HFFc6 (cell line): ENCODE measurements at regions not wholly inside any gene's neighbourhood (a gene's known extent, or its start where the extent isn't known, plus 50 kb on each side); places are given as distances from the start of the nearest gene placed in this dataset.

Source experiments
- DNase-seq: peaks from one replicate; pipeline ENCODE4 v3.0.0-alpha.2; 2018
- H3K27ac Mint-ChIP-seq: 2 replicates; pipeline ENCODE4 v1.8.0; 2020; ENCODE audit warnings: mild to moderate bottlenecking, mixed read lengths
- H3K27me3 Mint-ChIP-seq: 2 replicates; pipeline ENCODE4 v1.8.0; 2021; ENCODE audit warnings: mild to moderate bottlenecking, moderate library complexity, mixed read lengths; ENCODE audit not compliant: insufficient read depth
- H3K36me3 Mint-ChIP-seq: 2 replicates; pipeline ENCODE4 v1.8.0; 2021; ENCODE audit warnings: low read depth, mixed read lengths
- H3K4me1 Mint-ChIP-seq: 2 replicates; pipeline ENCODE4 v1.8.0; 2020; ENCODE audit warnings: low read depth, mixed read lengths
- H3K4me3 Mint-ChIP-seq: 2 replicates; pipeline ENCODE4 v1.8.0; 2020; ENCODE audit warnings: mild to moderate bottlenecking, moderate library complexity, mixed read lengths
- H3K9me3 Mint-ChIP-seq: 2 replicates; pipeline ENCODE4 v1.8.0; 2020; ENCODE audit warnings: mild to moderate bottlenecking, mixed read lengths
- TF ChIP-seq, protein P1 (sequence below): fragments of 200-600 bp; sonication (generic); IDR thresholded peaks from 2 replicates; pipeline ENCODE4 v1.5.0; 2021; ENCODE audit warnings: antibody characterized with exemption, mild to moderate bottlenecking

DNA sequence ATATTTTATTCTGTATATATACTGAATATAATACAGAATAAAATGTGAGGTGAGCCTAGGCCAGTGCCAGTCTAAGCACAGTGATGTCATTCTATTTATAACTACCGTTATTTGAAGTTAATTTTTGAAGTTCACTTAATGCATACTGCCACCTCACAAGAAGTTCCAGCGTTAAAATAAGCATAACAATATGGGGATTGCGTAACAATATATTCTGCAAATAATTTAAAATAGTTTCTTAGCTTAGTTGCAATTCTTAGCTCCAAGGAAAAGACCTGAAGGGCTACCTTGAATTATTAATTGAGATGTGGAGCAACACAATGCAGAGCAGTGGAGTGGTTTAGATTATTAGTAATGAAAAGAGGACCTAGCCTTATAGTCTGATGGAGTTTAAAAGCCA is 390.5 kb upstream of the ROBO1 start:
- H3K4me1 Mint-ChIP-seq = no peaks in the 10 kb centered on the region
- H3K27me3 Mint-ChIP-seq = no peaks in the 10 kb centered on the region
- TF ChIP-seq, protein P1, sequence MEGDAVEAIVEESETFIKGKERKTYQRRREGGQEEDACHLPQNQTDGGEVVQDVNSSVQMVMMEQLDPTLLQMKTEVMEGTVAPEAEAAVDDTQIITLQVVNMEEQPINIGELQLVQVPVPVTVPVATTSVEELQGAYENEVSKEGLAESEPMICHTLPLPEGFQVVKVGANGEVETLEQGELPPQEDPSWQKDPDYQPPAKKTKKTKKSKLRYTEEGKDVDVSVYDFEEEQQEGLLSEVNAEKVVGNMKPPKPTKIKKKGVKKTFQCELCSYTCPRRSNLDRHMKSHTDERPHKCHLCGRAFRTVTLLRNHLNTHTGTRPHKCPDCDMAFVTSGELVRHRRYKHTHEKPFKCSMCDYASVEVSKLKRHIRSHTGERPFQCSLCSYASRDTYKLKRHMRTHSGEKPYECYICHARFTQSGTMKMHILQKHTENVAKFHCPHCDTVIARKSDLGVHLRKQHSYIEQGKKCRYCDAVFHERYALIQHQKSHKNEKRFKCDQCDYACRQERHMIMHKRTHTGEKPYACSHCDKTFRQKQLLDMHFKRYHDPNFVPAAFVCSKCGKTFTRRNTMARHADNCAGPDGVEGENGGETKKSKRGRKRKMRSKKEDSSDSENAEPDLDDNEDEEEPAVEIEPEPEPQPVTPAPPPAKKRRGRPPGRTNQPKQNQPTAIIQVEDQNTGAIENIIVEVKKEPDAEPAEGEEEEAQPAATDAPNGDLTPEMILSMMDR = no peak
- peaks cover 29% of the 10 kb centered on the region for H3K9me3 Mint-ChIP-seq
- no peak overlapping the region for H3K4me3 Mint-ChIP-seq
- DNase-seq = no peak
- H3K27ac Mint-ChIP-seq = no peak overlapping the region
- no peaks in the 10 kb centered on the region; the same call in 1 of the 2 replicates for H3K36me3 Mint-ChIP-seq

DNA sequence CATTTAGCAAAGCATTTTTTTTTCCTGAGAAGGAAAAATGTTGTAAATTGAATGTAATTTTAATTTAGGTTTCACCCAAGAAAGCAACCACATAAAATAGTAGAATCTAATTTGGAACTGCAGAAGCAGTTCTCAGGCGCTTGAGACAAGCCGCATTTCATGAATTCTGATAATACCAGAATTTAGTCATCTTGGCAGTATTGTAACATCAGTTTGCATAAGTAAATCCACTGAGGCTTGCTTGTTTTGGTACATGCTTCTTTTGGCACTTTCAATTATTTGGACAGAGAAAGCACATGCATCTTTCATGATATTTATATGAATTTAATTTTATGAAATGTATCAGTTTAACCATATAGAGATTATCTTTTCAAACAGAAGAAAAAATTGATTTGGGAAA is 389.7 kb upstream of the ROBO1 start:
- H3K27ac Mint-ChIP-seq = no peak overlapping the region
- DNase-seq = no peak
- H3K27me3 Mint-ChIP-seq = peaks cover under 1% of the 10 kb centered on the region; the same call in 1 of the 2 replicates
- no peak overlapping the region for H3K4me3 Mint-ChIP-seq
- no peaks in the 10 kb centered on the region for H3K4me1 Mint-ChIP-seq
- H3K9me3 Mint-ChIP-seq = peaks cover 37% of the 10 kb centered on the region
- H3K36me3 Mint-ChIP-seq = no peaks in the 10 kb centered on the region
- TF ChIP-seq, protein P1 = no peak

DNA sequence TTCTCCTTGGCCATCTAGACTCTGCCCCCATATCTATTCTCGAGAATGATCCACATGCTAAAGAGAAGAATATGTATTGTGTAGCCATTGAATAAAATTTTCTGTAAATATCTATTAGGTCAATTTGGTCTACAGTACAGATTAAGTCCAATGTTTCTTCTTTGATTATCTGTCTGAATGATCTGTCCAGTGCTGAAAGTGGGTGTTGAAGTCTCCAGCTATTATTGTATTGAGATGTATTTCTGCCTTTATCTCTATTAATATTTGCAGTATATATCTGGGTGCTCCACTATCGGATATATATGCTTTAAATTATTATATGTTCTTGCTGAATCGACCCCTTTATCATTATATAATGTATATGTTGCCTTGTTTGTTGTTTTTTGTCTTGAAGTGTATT is 384.9 kb upstream of the ROBO1 start:
- peaks cover 2% of the 10 kb centered on the region; the same call in 1 of the 2 replicates for H3K27me3 Mint-ChIP-seq
- H3K27ac Mint-ChIP-seq = no peak overlapping the region
- no peaks in the 10 kb centered on the region for H3K36me3 Mint-ChIP-seq
- TF ChIP-seq, protein P1 = no peak
- no peaks in the 10 kb centered on the region for H3K4me1 Mint-ChIP-seq
- no peak for DNase-seq
- peaks cover 53% of the 10 kb centered on the region for H3K9me3 Mint-ChIP-seq
- no peak overlapping the region for H3K4me3 Mint-ChIP-seq

DNA sequence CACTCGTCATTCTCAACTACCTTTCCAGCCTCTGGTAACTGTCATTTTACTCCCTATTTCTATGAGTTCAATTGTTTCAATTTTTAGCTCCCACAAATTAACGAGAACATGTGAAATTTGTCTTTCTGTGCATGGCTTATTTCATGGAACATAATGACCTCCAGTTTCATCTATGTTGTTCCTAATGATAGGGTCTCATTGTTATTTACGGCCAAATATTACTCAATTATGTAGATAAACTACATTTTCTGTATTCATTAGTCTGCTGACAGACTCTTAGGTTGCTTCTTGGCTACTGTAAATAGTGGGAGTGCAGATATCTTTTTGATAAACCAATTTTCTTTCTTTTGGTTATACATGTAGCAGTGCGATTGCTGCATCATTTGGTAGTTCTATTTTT is 374.9 kb upstream of the ROBO1 start:
- H3K36me3 Mint-ChIP-seq = peaks cover 3% of the 10 kb centered on the region; the same call in 1 of the 2 replicates
- no peaks in the 10 kb centered on the region; the same call in 1 of the 2 replicates for H3K27me3 Mint-ChIP-seq
- H3K9me3 Mint-ChIP-seq = peaks cover 36% of the 10 kb centered on the region
- H3K4me1 Mint-ChIP-seq = no peaks in the 10 kb centered on the region
- TF ChIP-seq, protein P1 = no peak
- no peak for DNase-seq
- H3K4me3 Mint-ChIP-seq = no peak overlapping the region
- H3K27ac Mint-ChIP-seq = no peak overlapping the region

DNA sequence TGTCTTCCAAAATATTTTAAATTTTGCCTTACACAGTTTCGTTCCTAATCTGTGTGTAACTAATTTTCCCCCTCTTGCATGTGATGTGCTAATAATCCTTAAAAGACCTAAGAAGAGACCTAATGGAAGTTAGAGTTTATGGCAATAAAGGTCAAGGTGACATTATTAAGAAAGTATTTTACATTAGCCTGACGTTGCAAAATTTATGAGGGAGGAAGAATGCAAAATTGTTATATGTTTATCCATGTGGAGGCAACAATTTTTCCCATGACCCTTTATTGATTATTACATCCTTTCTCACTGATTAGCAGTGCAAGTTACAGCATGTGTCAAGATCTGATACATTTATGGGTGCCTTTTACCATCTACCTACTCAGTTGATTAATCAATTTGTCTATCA is 373.8 kb upstream of the ROBO1 start:
- no peak for DNase-seq
- Mint-ChIP-seq H3K27me3 (no peaks in the 10 kb centered on the region; the same call in 1 of the 2 replicates), H3K9me3 (peaks cover 35% of the 10 kb centered on the region), H3K36me3 (peaks cover 3% of the 10 kb centered on the region; the same call in 1 of the 2 replicates), H3K4me3 (no peak overlapping the region), H3K4me1 (no peaks in the 10 kb centered on the region), H3K27ac (no peak overlapping the region)
- TF ChIP-seq, protein P1 = no peak

DNA sequence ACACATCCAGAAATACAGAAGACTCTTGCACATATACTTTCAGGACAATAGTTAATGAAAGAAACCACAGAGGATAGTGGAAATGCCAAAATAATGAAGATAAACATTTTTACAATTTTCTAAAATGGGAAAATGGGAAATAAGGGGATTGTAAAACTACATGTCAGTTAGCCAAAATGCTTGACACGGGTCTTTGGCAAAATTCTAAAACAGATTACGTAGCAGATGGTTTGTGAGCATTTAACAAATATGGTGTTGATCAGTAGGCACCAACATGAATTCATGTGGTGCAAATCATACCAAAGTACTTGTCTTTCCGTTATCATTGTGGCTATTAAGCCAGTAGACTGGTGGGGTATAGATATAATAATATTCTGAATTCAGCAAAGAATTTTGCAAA is 348.5 kb upstream of the ROBO1 start:
- no peaks in the 10 kb centered on the region; the same call in 1 of the 2 replicates for H3K36me3 Mint-ChIP-seq
- no peaks in the 10 kb centered on the region for H3K27me3 Mint-ChIP-seq
- H3K4me3 Mint-ChIP-seq = no peak overlapping the region
- no peak overlapping the region for H3K27ac Mint-ChIP-seq
- DNase-seq = no peak
- peaks cover 27% of the 10 kb centered on the region for H3K9me3 Mint-ChIP-seq
- TF ChIP-seq, protein P1 = no peak
- no peaks in the 10 kb centered on the region for H3K4me1 Mint-ChIP-seq
